Stomach (tissue), 4 donors: ENCODE measurements at regions not wholly inside any gene's neighbourhood (a gene's known extent, or its start where the extent isn't known, plus 50 kb on each side); places are given as distances from the start of the nearest gene placed in this dataset.

Experiments used
- CTCF ChIP-seq, 7 experiments: fragments of 450-650 bp in 4 of 7; fragments of 200-600 bp in 3 of 7; sonication (generic) in 3 of 7; IDR thresholded peaks; one replicate each; pipeline ENCODE4 v1.5.1; 2016 to 2019; ENCODE audit warnings: antibody characterized with exemption in 7 of 7, control low read depth in 2 of 7, mild to moderate bottlenecking in 1 of 7
- EP300 ChIP-seq: sonication (generic); formaldehyde crosslinking; IDR thresholded peaks from one replicate; pipeline ENCODE4 v1.6.1; 2017; ENCODE audit warnings: antibody characterized with exemption
- POLR2A ChIP-seq, 4 donors: fragments of 450-650 bp; IDR thresholded peaks; one replicate each; pipeline ENCODE4 v1.6.1; 2016; ENCODE audit warnings: antibody characterized with exemption in 4 of 4, control low read depth in 2 of 4, mild to moderate bottlenecking in 1 of 4, moderate library complexity in 1 of 4
- POLR2AphosphoS5 ChIP-seq, 3 donors: sonication (generic); formaldehyde crosslinking; IDR thresholded peaks; one replicate each; pipeline ENCODE4 v1.6.1; 2016; ENCODE audit warnings: antibody characterized with exemption in 3 of 3

GRCh38 chr11:110900426-110900825 lies 188.2 kb upstream of the ARHGAP20 start:
- no peak for TF ChIP-seq CTCF (IDR thresholded peaks at IDR 0.05)
- no peak for TF ChIP-seq POLR2A (IDR thresholded peaks at IDR 0.05)
- no peak for TF ChIP-seq EP300
- no peak for TF ChIP-seq POLR2AphosphoS5 (IDR thresholded peaks at IDR 0.05)
